Activated T-cell treated with anti-CD3 and anti-CD28 coated beads, Interleukin-2, amount 50 U/mL, for 4 hours (primary cell): ENCODE measurements at regions not wholly inside any gene's neighbourhood (a gene's known extent, or its start where the extent isn't known, plus 50 kb on each side); places are given as distances from the start of the nearest gene placed in this dataset.

Experiments
- ATAC-seq, 2 donors: fragments of 200-7000 bp; cut with Tn5 transposase; one replicate each; pipeline ENCODE4 v1.10.0; 2021
- DNase-seq: peaks from one replicate; pipeline ENCODE4 v3.0.0-alpha.2; 2020
- H3K27me3 Mint-ChIP-seq: one replicate; pipeline ENCODE4 v1.8.0; 2021; ENCODE audit warnings: low read depth, mixed read lengths
- H3K36me3 Mint-ChIP-seq: one replicate; pipeline ENCODE4 v1.8.0; 2022; ENCODE audit warnings: mixed read lengths; ENCODE audit not compliant: insufficient read depth
- H3K4me1 Mint-ChIP-seq: one replicate; pipeline ENCODE4 v1.8.0; 2021; ENCODE audit warnings: low read depth, mixed read lengths
- H3K4me3 Mint-ChIP-seq: one replicate; pipeline ENCODE4 v1.8.0; 2021; ENCODE audit warnings: mild to moderate bottlenecking, moderate library complexity, mixed read lengths
- H3K9me3 Mint-ChIP-seq: one replicate; pipeline ENCODE4 v1.8.0; 2021; ENCODE audit warnings: mixed read lengths

- no peaks in the 10 kb centered on the region for H3K9me3 Mint-ChIP-seq
- no peak for ATAC-seq
- H3K4me1 Mint-ChIP-seq = no peaks in the 10 kb centered on the region
- H3K4me3 Mint-ChIP-seq = no peak overlapping the region
- DNase-seq = no peak
- no peaks in the 10 kb centered on the region for H3K27me3 Mint-ChIP-seq
- no peaks in the 10 kb centered on the region for H3K36me3 Mint-ChIP-seq
Measured at GRCh38 chr7:46626261-46626660, 705.2 kb upstream of the IGFBP3 start.

- Mint-ChIP-seq H3K9me3 (peaks cover 3% of the 10 kb centered on the region), H3K4me1 (no peaks in the 10 kb centered on the region), H3K4me3 (no peak overlapping the region), H3K36me3 (no peaks in the 10 kb centered on the region), H3K27me3 (no peaks in the 10 kb centered on the region)
- no peak for DNase-seq
- ATAC-seq = no peak
Measured at GRCh38 chr7:46625032-46625431, 704.0 kb upstream of the IGFBP3 start.

GRCh38 chr7:46622251-46622650 is 701.2 kb upstream of the IGFBP3 start:
- peaks cover 3% of the 10 kb centered on the region for H3K9me3 Mint-ChIP-seq
- DNase-seq (no peak), ATAC-seq (no peak)
- H3K4me1 Mint-ChIP-seq = no peaks in the 10 kb centered on the region
- H3K27me3 Mint-ChIP-seq = no peaks in the 10 kb centered on the region
- H3K4me3 Mint-ChIP-seq = no peak overlapping the region
- H3K36me3 Mint-ChIP-seq = no peaks in the 10 kb centered on the region

- no peak for ATAC-seq
- Mint-ChIP-seq H3K27me3 (no peaks in the 10 kb centered on the region), H3K4me3 (no peak overlapping the region), H3K4me1 (no peaks in the 10 kb centered on the region), H3K9me3 (peaks cover 6% of the 10 kb centered on the region), H3K36me3 (no peaks in the 10 kb centered on the region)
- DNase-seq = no peak
Measured at GRCh38 chr7:46619723-46620310, 698.7 kb upstream of the IGFBP3 start.

- H3K4me1 Mint-ChIP-seq = no peaks in the 10 kb centered on the region
Measured at GRCh38 chr7:46616636-46617035, 695.6 kb upstream of the IGFBP3 start.

GRCh38 chr7:46613551-46613950 is 692.5 kb upstream of the IGFBP3 start:
- no peaks in the 10 kb centered on the region for H3K36me3 Mint-ChIP-seq

More at GRCh38 chr7:46616636-46617035, 695.6 kb upstream of the IGFBP3 start:
- Mint-ChIP-seq H3K36me3 (no peaks in the 10 kb centered on the region), H3K9me3 (peaks cover 10% of the 10 kb centered on the region), H3K27me3 (no peaks in the 10 kb centered on the region), H3K4me3 (no peak overlapping the region)
- DNase-seq (no peak), ATAC-seq (no peak)

GRCh38 chr7:46613116-46613515 is 692.0 kb upstream of the IGFBP3 start:
- H3K27me3 Mint-ChIP-seq = no peaks in the 10 kb centered on the region
- no peaks in the 10 kb centered on the region for H3K4me1 Mint-ChIP-seq
- no peaks in the 10 kb centered on the region for H3K36me3 Mint-ChIP-seq
- H3K9me3 Mint-ChIP-seq = peaks cover 10% of the 10 kb centered on the region
- H3K4me3 Mint-ChIP-seq = no peak overlapping the region
- ATAC-seq (no peak), DNase-seq (no peak)

More at GRCh38 chr7:46613551-46613950, 692.5 kb upstream of the IGFBP3 start:
- no peaks in the 10 kb centered on the region for H3K27me3 Mint-ChIP-seq
- peaks cover 10% of the 10 kb centered on the region for H3K9me3 Mint-ChIP-seq
- no peak for DNase-seq
- no peaks in the 10 kb centered on the region for H3K4me1 Mint-ChIP-seq
- H3K4me3 Mint-ChIP-seq = no peak overlapping the region
- ATAC-seq = no peak

GRCh38 chr7:46611508-46611907 is 690.4 kb upstream of the IGFBP3 start:
- no peaks in the 10 kb centered on the region for H3K36me3 Mint-ChIP-seq
- H3K27me3 Mint-ChIP-seq = no peaks in the 10 kb centered on the region
- H3K4me3 Mint-ChIP-seq = no peak overlapping the region
- DNase-seq = no peak
- no peaks in the 10 kb centered on the region for H3K4me1 Mint-ChIP-seq
- peaks cover 10% of the 10 kb centered on the region for H3K9me3 Mint-ChIP-seq
- no peak for ATAC-seq

- Mint-ChIP-seq H3K4me3 (no peak overlapping the region), H3K4me1 (no peaks in the 10 kb centered on the region), H3K36me3 (no peaks in the 10 kb centered on the region), H3K27me3 (no peaks in the 10 kb centered on the region), H3K9me3 (peaks cover 10% of the 10 kb centered on the region)
- DNase-seq (no peak), ATAC-seq (no peak)
Measured at GRCh38 chr7:46610746-46611145, 689.7 kb upstream of the IGFBP3 start.

- H3K4me1 Mint-ChIP-seq = no peaks in the 10 kb centered on the region
Measured at GRCh38 chr7:46607176-46607575, 686.1 kb upstream of the IGFBP3 start.

GRCh38 chr7:46606761-46607160 is 685.7 kb upstream of the IGFBP3 start:
- no peak for DNase-seq
- ATAC-seq = no peak
- no peaks in the 10 kb centered on the region for H3K4me1 Mint-ChIP-seq
- H3K27me3 Mint-ChIP-seq = no peaks in the 10 kb centered on the region
- H3K4me3 Mint-ChIP-seq = no peak overlapping the region
- no peaks in the 10 kb centered on the region for H3K36me3 Mint-ChIP-seq
- H3K9me3 Mint-ChIP-seq = peaks cover 6% of the 10 kb centered on the region

More at GRCh38 chr7:46607176-46607575, 686.1 kb upstream of the IGFBP3 start:
- Mint-ChIP-seq H3K9me3 (peaks cover 4% of the 10 kb centered on the region), H3K36me3 (no peaks in the 10 kb centered on the region), H3K27me3 (no peaks in the 10 kb centered on the region), H3K4me3 (no peak overlapping the region)
- ATAC-seq (no peak), DNase-seq (no peak)

- Mint-ChIP-seq H3K36me3 (no peaks in the 10 kb centered on the region), H3K27me3 (no peaks in the 10 kb centered on the region), H3K9me3 (peaks cover 6% of the 10 kb centered on the region), H3K4me1 (no peaks in the 10 kb centered on the region), H3K4me3 (no peak overlapping the region)
- DNase-seq (no peak), ATAC-seq (no peak)
Measured at GRCh38 chr7:46604241-46604661, 683.2 kb upstream of the IGFBP3 start.

- Mint-ChIP-seq H3K9me3 (peaks cover 4% of the 10 kb centered on the region), H3K36me3 (no peaks in the 10 kb centered on the region), H3K4me3 (no peak overlapping the region), H3K4me1 (no peaks in the 10 kb centered on the region), H3K27me3 (no peaks in the 10 kb centered on the region)
- no peak for ATAC-seq
- no peak for DNase-seq
Measured at GRCh38 chr7:46603780-46604179, 682.7 kb upstream of the IGFBP3 start.

- Mint-ChIP-seq H3K4me3 (no peak overlapping the region), H3K36me3 (no peaks in the 10 kb centered on the region), H3K4me1 (no peaks in the 10 kb centered on the region), H3K27me3 (no peaks in the 10 kb centered on the region), H3K9me3 (peaks cover 4% of the 10 kb centered on the region)
- no peak for DNase-seq
- no peak for ATAC-seq
Measured at GRCh38 chr7:46603296-46603752, 682.3 kb upstream of the IGFBP3 start.

GRCh38 chr7:46600340-46600739 is 679.3 kb upstream of the IGFBP3 start:
- H3K27me3 Mint-ChIP-seq = no peaks in the 10 kb centered on the region
- peaks cover 4% of the 10 kb centered on the region for H3K9me3 Mint-ChIP-seq
- ATAC-seq = no peak
- no peaks in the 10 kb centered on the region for H3K4me1 Mint-ChIP-seq
- H3K36me3 Mint-ChIP-seq = no peaks in the 10 kb centered on the region
- H3K4me3 Mint-ChIP-seq = no peak overlapping the region
- no peak for DNase-seq
